Esophagus squamous epithelium (tissue), 4 donors: ENCODE measurements at regions not wholly inside any gene's neighbourhood (a gene's known extent, or its start where the extent isn't known, plus 50 kb on each side); places are given as distances from the start of the nearest gene placed in this dataset.

ENCODE experiments used
- POLR2A ChIP-seq, 4 donors: fragments of 450-650 bp; IDR thresholded peaks; one replicate each; pipeline ENCODE4 v1.6.1; 2017; ENCODE audit warnings: antibody characterized with exemption in 4 of 4, mild to moderate bottlenecking in 4 of 4, moderate library complexity in 3 of 4
- TF ChIP-seq, protein P1 (sequence below), 6 experiments: fragments of 450-650 bp in 4 of 6; fragments of 200-600 bp in 2 of 6; sonication (generic) in 2 of 6; IDR thresholded peaks; one replicate each; pipeline ENCODE4 v1.5.1; 2016 to 2019; ENCODE audit warnings: antibody characterized with exemption in 6 of 6, mild to moderate bottlenecking in 4 of 6, moderate library complexity in 4 of 6

DNA sequence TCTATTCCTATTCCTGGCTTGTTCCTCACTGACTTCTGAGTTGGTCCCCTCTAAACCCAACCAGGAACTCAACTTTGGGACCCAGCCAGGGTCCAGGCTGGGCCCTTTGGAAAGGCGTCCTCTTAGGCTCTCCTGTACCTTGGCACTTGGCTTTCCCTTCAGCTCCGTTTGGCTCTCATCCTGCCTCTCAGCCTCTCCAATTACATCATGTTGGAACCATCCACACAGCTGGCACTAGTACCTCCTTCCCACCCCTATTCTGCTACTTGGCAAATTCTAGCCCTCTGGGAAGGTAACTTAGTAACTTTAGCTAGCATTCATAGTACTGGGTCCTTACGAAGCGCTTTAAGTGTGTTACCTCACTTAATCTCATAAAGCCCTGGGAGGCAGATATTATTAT, 205.3 kb upstream of the HABP2 start:
- TF ChIP-seq, protein P1, sequence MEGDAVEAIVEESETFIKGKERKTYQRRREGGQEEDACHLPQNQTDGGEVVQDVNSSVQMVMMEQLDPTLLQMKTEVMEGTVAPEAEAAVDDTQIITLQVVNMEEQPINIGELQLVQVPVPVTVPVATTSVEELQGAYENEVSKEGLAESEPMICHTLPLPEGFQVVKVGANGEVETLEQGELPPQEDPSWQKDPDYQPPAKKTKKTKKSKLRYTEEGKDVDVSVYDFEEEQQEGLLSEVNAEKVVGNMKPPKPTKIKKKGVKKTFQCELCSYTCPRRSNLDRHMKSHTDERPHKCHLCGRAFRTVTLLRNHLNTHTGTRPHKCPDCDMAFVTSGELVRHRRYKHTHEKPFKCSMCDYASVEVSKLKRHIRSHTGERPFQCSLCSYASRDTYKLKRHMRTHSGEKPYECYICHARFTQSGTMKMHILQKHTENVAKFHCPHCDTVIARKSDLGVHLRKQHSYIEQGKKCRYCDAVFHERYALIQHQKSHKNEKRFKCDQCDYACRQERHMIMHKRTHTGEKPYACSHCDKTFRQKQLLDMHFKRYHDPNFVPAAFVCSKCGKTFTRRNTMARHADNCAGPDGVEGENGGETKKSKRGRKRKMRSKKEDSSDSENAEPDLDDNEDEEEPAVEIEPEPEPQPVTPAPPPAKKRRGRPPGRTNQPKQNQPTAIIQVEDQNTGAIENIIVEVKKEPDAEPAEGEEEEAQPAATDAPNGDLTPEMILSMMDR (IDR thresholded peaks at IDR 0.05): no peak
- no peak for TF ChIP-seq POLR2A (IDR thresholded peaks at IDR 0.05)
